ENCODE measurements at regions not wholly inside any gene's neighbourhood (a gene's known extent, or its start where the extent isn't known, plus 50 kb on each side); places are given as distances from the start of the nearest gene placed in this dataset.

- H3K4me2 ChIP-seq, result no peak overlapping the region
- no peaks in the 10 kb centered on the region for H3K9me3 ChIP-seq
- no peak for DNase-seq (ENCODE audit: low read depth in 1 of 2, low spot score in 1 of 2)
- POLR2A ChIA-PET, result no interaction called here
- CTCF ChIA-PET, result no interaction called here
- no peaks in the 10 kb centered on the region for H3K4me1 ChIP-seq
- no peak overlapping the region for H3K27ac ChIP-seq
- no peak for FAIRE-seq
- no peak for ATAC-seq
- TF ChIP-seq SMC3 (IDR thresholded peaks at IDR 0.05) (no peak), EHF (CRISPR knock-in tag; IDR thresholded peaks at IDR 0.05) (no peak), NFE2L2 (conservative IDR thresholded peaks at IDR 0.05; ENCODE audit: low read length) (no peak), HDAC2 (IDR thresholded peaks at IDR 0.05) (no peak), EHMT2 (IDR thresholded peaks at IDR 0.05; ENCODE audit: low read depth) (no peak), SREBF2 (IDR thresholded peaks at IDR 0.05) (no peak), HOXB5 (CRISPR knock-in tag; IDR thresholded peaks at IDR 0.05) (no peak), E2F6 (IDR thresholded peaks at IDR 0.05; ENCODE audit: borderline replicate concordance, low read depth) (no peak), ZFP36 (IDR thresholded peaks at IDR 0.05; ENCODE audit: borderline replicate concordance, partially characterized antibody) (no peak), FOXS1 (CRISPR knock-in tag; IDR thresholded peaks at IDR 0.05) (no peak), RCOR1 (IDR thresholded peaks at IDR 0.05; ENCODE audit: low read depth, low read length) (no peak), JUN (IDR thresholded peaks at IDR 0.05) (no peak)
- TF ChIP-seq, protein P1, sequence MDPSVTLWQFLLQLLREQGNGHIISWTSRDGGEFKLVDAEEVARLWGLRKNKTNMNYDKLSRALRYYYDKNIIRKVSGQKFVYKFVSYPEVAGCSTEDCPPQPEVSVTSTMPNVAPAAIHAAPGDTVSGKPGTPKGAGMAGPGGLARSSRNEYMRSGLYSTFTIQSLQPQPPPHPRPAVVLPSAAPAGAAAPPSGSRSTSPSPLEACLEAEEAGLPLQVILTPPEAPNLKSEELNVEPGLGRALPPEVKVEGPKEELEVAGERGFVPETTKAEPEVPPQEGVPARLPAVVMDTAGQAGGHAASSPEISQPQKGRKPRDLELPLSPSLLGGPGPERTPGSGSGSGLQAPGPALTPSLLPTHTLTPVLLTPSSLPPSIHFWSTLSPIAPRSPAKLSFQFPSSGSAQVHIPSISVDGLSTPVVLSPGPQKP (IDR thresholded peaks at IDR 0.05; ENCODE audit: low read depth, low read length), result no peak
- TF ChIP-seq, protein P2, sequence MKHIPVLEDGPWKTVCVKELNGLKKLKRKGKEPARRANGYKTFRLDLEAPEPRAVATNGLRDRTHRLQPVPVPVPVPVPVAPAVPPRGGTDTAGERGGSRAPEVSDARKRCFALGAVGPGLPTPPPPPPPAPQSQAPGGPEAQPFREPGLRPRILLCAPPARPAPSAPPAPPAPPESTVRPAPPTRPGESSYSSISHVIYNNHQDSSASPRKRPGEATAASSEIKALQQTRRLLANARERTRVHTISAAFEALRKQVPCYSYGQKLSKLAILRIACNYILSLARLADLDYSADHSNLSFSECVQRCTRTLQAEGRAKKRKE (CRISPR knock-in tag; IDR thresholded peaks at IDR 0.05; ENCODE audit: low read depth), result no peak
- TF ChIP-seq, protein P3, sequence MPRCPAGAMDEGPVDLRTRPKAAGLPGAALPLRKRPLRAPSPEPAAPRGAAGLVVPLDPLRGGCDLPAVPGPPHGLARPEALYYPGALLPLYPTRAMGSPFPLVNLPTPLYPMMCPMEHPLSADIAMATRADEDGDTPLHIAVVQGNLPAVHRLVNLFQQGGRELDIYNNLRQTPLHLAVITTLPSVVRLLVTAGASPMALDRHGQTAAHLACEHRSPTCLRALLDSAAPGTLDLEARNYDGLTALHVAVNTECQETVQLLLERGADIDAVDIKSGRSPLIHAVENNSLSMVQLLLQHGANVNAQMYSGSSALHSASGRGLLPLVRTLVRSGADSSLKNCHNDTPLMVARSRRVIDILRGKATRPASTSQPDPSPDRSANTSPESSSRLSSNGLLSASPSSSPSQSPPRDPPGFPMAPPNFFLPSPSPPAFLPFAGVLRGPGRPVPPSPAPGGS (IDR thresholded peaks at IDR 0.05), result no peak
- H3K4me3 ChIP-seq, result no peak overlapping the region
- whole genome bisulfite sequencing (ENCODE audit: missing lambda C conversion rate), result 29% methylated on average over 5 of the region's 5 CpGs
Measured at GRCh38 chr4:26035921-26036320, 121.9 kb downstream of the SMIM20 start.

GRCh38 chr4:26039639-26040359, 125.8 kb downstream of the SMIM20 start:
- ChIA-PET POLR2A (no interaction called here), CTCF (interaction anchor here (1.3 kb wide), 1 partner anchor 11 kb away, joined by 4 read pairs; no protein-coding TSS in a partner anchor)
- ATAC-seq (no peak), DNase-seq (ENCODE audit: low read depth in 1 of 2, low spot score in 1 of 2) (no peak), FAIRE-seq (no peak)
- Histone ChIP-seq H3K9me3 (no peaks in the 10 kb centered on the region), H3K4me1 (no peaks in the 10 kb centered on the region), H3K4me2 (no peak overlapping the region), H3K27ac (no peak overlapping the region), H3K4me3 (no peak overlapping the region)
- WGBS (ENCODE audit: missing lambda C conversion rate), result 40% methylated on average over 9 of the region's 9 CpGs
- TF ChIP-seq KDM5A (IDR thresholded peaks at IDR 0.05), result no peak
- TF ChIP-seq PBX3 (IDR thresholded peaks at IDR 0.05), result no peak
- no peak for TF ChIP-seq RNF2 (IDR thresholded peaks at IDR 0.05; ENCODE audit: borderline replicate concordance, low read depth)
- no peak for TF ChIP-seq HOXA7 (CRISPR knock-in tag; IDR thresholded peaks at IDR 0.05)
- no peak for TF ChIP-seq NR3C1 (IDR thresholded peaks at IDR 0.05)
- TF ChIP-seq, protein P4, sequence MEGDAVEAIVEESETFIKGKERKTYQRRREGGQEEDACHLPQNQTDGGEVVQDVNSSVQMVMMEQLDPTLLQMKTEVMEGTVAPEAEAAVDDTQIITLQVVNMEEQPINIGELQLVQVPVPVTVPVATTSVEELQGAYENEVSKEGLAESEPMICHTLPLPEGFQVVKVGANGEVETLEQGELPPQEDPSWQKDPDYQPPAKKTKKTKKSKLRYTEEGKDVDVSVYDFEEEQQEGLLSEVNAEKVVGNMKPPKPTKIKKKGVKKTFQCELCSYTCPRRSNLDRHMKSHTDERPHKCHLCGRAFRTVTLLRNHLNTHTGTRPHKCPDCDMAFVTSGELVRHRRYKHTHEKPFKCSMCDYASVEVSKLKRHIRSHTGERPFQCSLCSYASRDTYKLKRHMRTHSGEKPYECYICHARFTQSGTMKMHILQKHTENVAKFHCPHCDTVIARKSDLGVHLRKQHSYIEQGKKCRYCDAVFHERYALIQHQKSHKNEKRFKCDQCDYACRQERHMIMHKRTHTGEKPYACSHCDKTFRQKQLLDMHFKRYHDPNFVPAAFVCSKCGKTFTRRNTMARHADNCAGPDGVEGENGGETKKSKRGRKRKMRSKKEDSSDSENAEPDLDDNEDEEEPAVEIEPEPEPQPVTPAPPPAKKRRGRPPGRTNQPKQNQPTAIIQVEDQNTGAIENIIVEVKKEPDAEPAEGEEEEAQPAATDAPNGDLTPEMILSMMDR (IDR thresholded peaks at IDR 0.05), result no peak
- TF ChIP-seq HEYL (CRISPR knock-in tag; IDR thresholded peaks at IDR 0.05), result no peak
- TF ChIP-seq BHLHE40 (IDR thresholded peaks at IDR 0.05; ENCODE audit: low read depth, low read length), result no peak
- no peak for TF ChIP-seq NFE2L2 (conservative IDR thresholded peaks at IDR 0.05; ENCODE audit: low read length)
- no peak for TF ChIP-seq TP53 (CRISPR knock-in tag; IDR thresholded peaks at IDR 0.05)
- TF ChIP-seq REST (IDR thresholded peaks at IDR 0.05), result no peak
- TF ChIP-seq, protein P1 (IDR thresholded peaks at IDR 0.05; ENCODE audit: low read depth, low read length), result no peak
